ENCODE measurements at regions not wholly inside any gene's neighbourhood (a gene's known extent, or its start where the extent isn't known, plus 50 kb on each side); places are given as distances from the start of the nearest gene placed in this dataset.

DNA sequence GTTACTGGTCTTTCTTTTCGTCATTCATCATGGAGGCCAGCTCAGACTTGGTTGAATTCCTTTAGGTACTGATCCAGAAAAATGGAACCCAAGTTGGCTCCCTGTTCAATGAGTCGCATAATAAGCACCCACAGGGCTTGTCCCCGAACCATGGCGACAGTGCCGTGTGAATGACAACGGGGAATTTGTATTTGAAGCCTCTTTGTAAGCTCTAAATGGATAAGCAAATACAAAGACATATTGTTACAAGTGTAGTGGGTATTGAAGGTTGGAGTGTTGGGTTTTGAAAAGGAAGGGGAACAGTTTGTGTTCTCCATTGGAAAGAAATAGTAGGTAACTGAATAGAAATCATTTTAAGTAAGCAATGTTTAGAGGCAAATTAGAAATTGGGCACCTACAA, 288.9 kb downstream of the SLC4A3 start:
- DNase-seq (no peak), ATAC-seq (no peak)
- intact Hi-C loops (cut with micrococcal nuclease): no loop called here

DNA sequence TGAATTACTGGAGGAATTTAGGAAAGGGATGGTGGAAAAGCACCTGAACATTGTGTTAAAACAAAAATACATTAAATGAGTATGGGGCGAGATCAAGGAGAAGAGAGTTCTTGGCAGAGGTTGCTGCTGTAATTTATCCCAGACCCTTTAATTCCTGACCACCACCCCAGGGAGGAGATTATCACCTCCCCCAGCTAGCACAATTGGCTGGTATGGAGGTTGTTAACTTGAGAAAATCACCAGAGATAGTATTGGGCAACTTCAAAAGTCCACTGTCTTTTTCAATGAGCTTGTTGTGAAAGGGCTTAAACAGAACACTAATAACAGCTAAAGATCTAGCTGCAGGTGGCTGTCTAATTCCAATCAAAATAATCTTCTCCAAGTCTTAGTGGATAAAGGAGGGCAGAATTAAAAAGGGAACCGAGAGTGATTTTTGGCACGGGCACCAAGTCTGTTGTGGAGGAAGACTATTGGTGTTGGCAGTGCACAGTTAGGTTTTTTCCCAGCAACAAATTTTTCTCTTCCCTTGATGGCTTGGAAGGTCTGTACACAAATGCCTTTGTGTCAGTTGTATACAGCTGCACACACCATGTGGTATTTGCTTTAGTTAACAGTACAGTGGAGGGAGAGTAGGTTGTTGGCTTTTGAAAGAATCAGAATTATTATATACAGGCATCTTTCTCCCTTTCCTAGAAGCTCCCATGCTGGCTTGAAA, 289.5 kb downstream of the SLC4A3 start:
- ATAC-seq: no peak
- DNase-seq: no peak
- intact Hi-C loops (cut with micrococcal nuclease): no loop called here

DNA sequence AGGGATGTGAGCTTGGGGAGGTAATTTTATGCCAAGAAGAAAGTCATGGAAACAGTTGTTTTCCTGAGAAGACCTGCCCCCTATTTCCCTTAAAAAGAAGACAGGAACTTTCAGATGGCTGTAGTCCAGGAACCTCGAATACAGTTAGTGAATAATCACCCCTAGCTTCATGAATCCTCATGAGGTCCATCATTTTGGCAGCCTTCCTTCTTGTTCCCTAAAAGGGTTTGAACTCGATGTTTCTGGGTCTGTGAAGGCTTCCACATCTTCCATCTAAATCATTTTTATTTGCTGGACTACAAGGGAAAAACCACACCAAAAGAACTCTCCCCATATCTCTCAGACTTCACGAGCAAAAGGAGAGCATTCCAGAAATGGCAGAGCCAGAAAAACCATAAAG, 290.8 kb downstream of the SLC4A3 start:
- no peak for DNase-seq
- no peak for ATAC-seq
- intact Hi-C loops (cut with micrococcal nuclease): no loop called here

DNA sequence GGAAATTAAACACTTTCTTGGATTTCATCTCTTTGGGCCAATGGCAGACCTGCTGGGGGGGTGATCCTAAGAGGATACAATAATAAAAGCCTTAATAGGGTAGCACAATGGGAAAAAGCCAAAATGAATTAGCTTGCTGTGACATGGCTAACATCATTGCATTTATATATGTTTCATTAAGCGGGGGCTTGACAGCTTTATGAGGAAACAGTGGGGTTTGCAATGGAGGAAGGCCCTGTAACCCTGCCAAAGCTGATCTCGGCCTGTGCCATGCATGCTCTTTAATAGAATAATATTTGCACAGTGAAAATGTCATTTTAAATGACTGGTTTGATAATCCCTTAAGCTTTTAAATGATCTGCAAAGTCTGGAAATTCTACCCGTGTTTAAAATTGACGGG, 291.5 kb downstream of the SLC4A3 start:
- no peak for ATAC-seq
- intact Hi-C loops (cut with micrococcal nuclease): no loop called here
- no peak for DNase-seq

DNA sequence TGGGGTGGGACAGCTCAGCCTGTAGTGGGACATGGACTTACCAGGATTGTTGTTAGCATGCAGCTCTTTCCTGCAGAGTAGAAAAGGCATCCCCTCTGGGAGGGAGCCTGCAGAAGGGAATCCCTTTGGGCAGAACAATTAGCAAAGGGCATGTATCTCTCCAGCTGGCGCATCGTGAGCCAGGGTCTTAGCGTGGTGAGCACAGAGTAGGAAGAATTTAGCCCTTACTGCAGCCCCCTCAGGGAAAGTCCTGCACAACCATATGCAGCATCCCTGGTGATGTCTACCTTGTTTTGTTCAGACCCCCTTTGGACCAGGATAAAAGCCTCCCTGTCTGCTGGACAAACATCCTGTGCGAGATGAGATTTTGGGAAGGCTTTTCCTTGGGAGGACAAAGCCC, 292.1 kb downstream of the SLC4A3 start:
- intact Hi-C loops (cut with micrococcal nuclease): no loop called here

DNA sequence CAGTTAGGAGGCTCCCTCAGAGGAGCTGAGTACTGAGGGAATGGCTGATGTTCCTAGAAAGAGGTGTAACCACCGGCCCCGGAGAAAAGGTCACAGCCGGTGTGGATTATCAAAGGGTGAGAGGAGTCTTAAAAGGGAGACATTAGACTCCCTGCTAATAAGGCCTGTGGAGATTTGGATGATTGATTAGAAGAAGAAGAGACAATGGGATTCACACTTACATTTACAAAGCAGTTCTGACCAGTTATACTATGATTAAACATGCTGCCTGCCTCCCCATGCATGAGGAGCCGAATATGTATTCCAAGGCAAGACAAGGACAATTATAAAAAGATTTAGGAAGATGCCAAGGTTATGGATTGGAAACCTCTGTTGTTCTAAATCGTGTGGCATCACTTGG, 302.4 kb downstream of the SLC4A3 start:
- ATAC-seq (no peak), DNase-seq (no peak)
- intact Hi-C loops (cut with micrococcal nuclease): no loop called here

More for the DNA sequence above, 292.1 kb downstream of the SLC4A3 start:
- no peak for ATAC-seq
- no peak for DNase-seq

DNA sequence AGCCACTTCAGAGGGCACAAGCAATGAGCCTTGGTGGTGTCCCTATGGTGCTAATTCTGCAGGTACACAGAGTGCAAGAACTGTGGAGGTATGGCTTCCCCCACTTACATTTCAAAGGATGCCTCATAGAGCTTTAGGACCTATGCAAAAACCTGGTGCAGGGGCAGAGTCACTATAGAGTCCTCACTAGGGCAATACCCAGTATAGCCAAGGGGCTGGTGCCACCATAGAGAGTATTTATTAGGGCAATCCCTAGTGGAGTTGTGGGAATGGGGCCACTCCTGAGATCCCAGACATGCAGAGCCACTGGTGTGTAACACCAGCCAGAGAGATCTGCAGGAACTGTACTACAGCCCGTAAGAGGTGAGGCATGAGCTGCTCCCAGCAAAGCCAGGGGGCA, 312.2 kb downstream of the SLC4A3 start:
- DNase-seq: no peak
- no peak for ATAC-seq
- intact Hi-C loops (cut with micrococcal nuclease): no loop called here

DNA sequence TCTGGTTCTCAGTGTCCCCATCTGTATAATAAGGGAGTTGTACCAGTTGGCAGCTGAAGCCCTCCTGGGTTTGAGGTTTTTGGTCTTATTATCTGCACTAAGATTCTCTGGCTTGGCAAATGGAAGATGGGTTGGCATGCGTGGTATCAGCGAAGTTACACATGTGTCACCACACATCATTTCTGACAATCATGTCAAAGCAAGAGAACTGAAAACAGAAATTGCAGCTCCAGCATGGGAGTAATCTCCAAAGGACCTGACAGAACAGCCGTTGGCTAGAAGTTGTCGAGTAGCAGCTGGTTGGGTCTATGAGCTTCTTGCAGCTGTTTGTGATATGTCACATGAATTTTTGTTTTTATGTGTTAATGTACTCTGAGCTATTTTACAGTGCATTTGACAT, 317.4 kb downstream of the SLC4A3 start:
- DNase-seq: no peak
- ATAC-seq: no peak
- intact Hi-C loops (cut with micrococcal nuclease): no loop called here

DNA sequence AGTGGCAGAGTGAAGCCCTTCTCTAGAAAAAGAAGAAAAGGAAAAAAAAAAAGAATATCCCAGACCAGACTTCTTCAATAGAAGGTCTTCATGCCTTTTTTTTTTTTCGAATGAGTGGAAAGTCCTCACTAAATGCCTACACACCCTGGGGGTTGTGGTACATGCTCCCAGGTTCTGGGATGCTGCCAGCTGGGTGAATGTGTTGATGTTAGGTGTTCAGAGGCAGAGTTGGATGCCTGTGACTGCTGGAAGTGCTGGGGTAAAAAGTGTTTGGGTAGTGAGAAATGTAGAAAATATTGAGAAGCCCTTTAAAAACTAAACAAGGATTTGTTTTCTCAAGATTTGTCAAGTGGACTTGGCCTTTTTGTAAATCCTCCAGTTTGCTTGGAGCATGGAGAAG, 318.6 kb downstream of the SLC4A3 start:
- ATAC-seq: no peak
- intact Hi-C loops (cut with micrococcal nuclease): no loop called here

DNA sequence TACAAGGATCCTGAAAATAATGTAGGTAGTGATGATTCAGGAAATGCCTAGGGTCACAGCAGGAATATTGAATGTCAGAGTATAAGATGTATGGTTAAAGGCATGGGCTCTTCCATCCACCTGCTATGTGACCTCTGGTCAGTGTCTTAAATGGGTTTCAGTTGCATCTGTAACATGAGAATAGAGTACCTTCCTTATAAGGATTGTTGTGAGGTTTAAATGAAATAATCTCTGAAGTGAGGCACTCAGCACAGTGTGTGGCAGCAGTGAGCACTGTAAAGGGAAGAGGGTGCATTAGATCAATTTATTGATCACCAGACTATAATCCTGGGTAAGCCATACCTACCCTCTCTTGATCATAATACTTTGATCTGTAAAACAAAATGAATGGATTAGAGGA, 319.1 kb downstream of the SLC4A3 start:
- ATAC-seq (no peak), DNase-seq (no peak)
- intact Hi-C loops (cut with micrococcal nuclease): no loop called here

More for the DNA sequence above, 318.6 kb downstream of the SLC4A3 start:
- DNase-seq: no peak

DNA sequence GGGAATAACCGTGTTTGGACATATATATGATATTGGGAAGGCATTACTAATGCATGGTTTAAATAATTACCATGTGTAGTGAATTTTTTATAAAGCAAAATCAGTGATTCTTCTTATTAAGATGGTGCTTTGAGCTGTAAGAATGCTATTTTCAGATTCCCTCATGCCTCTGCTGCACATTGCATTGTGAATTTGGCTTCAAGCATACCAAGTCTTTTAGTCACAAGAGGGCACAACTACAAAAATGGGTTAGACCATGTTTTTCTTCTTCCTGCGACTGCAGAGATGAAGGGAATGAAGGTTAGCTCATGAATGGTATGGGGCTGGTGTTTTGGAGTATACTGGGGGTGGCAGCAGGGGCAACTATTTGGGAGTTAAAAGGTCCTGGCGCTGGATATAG, 320.1 kb downstream of the SLC4A3 start:
- DNase-seq: no peak
- no peak for ATAC-seq
- intact Hi-C loops (cut with micrococcal nuclease): no loop called here

DNA sequence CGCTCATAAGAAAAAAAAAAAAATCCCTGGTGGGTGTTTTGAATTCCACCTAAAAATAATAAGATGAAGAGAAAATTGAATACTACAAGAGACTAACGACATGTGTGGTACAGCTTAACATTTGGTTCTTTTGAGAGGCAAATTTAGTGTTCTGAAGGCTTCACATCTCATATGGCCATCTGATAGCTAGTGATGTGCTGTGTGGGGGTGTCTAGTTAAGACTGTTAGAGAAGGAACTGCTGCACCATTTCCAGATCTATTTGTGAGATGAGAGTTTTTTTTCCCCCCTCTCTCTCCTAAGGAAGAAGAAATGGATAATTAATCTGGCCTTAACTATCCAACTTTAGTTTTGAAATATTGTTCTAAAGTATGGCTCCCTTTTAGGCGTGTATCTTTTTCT, 321.6 kb downstream of the SLC4A3 start:
- no peak for DNase-seq
- intact Hi-C loops (cut with micrococcal nuclease): no loop called here
- no peak for ATAC-seq

DNA sequence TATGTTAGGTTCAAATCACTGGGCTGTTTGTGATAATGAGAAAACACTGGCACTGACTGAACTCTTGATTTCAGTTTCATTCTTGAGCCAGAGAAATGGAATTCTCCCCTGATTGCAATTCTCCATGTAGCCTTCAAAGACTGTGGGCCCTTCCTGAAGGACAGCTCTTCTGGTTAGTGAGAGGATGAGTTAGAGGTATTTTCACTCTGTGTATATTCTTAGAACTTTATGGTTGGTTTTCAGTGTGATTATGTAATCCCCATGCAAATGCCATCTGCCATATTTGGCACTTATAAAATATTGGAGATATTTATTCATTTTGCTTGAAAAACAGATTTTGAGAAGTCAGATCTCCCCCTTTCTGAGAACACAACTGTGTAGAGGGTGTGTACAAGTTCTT, 323.7 kb downstream of the SLC4A3 start:
- intact Hi-C loops (cut with micrococcal nuclease): no loop called here
- no peak for ATAC-seq
- DNase-seq: no peak

DNA sequence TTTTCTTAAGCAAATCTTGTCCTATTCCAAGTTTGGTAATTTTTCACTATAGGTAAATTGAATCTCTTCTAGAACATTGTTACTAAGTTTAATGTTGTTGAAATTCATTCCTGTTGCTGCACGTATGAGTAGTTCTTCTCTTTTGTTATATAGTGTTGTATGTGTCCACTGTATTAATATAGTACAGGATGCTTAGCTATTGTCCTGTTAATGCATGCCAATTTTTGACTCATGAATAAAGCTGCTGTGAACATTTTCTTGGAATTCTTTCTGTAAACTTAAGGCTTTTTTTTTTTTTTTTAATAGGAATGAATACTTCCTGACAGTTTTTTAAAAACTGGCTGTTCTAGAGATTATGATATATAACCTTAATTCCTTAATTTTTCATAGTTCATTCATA, 326.9 kb downstream of the SLC4A3 start:
- no peak for ATAC-seq
- DNase-seq: no peak
- intact Hi-C loops (cut with micrococcal nuclease): no loop called here

DNA sequence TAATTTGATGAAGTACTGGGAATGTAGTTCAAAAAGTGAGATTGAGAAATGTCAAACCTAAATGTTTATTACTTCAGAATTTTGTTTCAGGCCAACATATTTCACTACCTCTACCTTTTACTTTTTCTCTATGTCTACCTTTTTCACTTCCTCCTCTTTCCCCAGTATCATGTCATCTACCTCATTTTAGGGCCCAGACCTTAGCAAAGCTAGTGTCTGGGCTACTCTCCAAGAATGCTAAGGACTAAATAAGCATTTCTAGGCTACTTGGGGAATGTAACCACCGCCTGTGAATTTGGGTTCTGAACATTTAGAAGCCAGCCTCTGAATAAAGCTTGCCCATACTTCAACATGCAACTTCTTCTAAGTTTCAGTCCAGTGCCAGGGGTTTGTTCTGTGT, 330.4 kb downstream of the SLC4A3 start:
- DNase-seq: no peak
- ATAC-seq: no peak
- intact Hi-C loops (cut with micrococcal nuclease): no loop called here

DNA sequence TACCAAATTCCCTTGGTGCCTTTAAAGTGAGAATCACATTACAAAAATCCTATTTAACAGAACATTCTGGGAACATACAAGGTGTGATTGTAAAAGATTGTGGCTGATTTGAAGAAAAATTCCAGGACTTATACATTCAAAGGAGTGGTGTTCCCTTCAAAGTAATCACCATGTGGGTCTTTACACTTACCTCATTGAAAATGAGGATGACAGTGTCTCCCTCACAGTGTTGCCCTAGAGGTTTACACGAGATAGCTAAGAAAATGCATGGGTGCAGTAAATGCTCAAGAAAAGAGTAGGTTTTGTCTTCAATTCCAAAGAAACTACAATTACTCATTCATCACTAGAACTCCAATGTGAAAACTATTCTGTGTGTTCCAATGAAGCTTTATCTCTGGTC, 331.5 kb downstream of the SLC4A3 start:
- intact Hi-C loops (cut with micrococcal nuclease): no loop called here
- DNase-seq (no peak), ATAC-seq (no peak)

DNA sequence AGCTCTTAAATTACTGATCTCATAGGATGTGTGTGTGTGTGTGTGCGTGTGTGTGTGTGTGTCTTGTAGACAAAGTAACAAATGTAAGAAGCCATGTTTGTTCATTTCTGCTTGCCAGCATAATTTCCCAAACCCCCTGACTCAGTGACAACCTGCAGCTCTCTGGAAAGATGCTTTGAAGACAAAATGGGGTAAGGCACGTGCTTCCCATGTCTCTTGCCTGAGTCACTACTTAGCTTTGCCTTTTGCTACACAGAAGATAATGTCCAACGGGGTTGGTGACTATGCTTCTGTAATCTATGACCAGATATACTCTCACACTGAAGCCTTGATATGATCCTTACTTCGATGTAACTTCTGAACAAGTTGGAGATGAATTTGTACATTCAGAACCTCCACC, 332.0 kb downstream of the SLC4A3 start:
- no peak for DNase-seq

DNA sequence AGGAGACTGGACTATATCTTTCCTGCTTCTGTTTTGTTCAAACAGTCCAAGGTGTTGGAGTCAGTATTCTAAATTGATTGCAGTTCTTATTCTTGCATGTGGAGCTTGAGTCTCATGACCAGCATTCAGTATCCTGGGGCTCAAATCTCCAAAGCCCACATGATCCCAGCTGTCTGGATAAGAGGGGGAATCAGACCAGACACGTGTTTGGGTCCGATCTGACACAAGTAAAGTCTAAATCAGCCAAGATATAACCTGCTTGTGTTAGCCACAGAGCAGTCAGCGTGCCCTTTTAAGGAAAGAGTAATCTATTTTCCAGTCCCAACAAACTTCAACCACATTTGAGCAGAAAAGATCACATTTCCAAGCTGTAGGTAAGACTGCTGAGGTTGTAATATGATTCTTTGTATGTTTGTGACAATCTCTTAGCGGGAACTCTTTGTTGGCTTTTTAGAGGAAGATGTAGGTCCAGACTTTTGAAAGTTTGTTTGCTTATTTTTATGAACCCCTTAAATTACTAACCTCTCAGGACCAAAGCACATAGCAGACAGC, 334.6 kb downstream of the SLC4A3 start:
- no peak for ATAC-seq
- intact Hi-C loops (cut with micrococcal nuclease): no loop called here

More for the DNA sequence above, 332.0 kb downstream of the SLC4A3 start:
- ATAC-seq: no peak
- intact Hi-C loops (cut with micrococcal nuclease): no loop called here

DNA sequence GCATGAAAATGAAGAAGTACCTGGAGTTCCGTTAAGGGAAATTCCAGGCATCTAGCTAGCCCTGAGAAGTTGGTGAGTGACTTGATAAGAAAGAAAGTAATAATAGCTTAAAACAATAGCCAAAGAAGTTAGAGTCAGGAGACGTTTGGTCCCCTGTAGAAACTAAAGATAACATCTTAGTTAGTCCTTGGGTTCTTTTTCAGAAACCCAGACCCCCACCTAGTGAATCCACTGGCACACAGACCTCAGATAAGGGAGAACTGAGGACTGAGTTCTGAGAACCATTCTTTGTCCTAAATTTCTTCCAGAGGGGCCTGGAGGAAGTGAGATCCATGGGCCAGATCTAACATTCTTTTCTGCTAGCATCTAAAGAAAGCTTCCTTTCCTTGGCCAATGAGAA, 335.4 kb downstream of the SLC4A3 start:
- ATAC-seq (no peak), DNase-seq (no peak)
- intact Hi-C loops (cut with micrococcal nuclease): no loop called here

More for the DNA sequence above, 334.6 kb downstream of the SLC4A3 start:
- DNase-seq: no peak

DNA sequence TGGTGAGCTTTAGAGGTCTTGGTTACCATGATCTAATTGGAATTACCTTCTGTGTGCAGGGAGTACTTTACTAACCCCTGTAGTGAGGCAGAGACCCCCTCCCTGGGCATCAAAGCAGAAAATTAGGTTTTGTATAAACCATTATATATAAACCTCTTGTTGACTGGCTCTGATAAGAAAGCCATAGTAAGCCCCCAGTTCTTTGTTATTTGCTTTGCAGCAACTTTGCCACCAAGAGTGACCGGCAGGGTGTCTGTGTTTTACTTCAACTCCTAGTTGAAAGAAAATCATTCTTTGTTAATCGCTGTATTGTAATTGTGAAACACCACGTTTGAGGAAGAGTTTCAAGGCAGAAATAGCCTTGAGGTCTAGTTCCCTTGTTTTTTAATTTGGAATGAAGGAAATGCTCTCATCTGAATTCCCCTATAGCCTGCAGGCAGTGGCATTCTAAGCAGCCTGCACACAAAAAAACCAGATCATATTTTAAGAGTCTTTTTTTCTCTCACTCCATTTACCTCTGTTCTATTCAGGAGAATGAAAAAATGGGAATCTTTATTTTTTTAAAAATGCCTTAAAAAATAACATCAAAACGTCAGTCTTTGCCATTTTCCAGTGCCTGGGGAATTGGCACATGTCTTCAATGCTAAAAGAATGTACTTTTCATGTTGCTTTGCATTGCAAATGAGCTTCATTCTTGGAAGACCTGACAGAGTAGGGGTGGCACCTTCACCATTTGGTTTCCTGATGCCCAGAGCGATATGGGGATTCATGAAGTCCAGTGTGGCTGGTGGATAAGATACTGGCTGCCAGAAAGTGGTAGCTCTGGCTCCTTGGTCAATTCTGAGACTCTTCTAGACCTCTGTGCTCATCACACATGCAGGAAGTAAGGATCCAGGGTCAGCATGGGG, 338.1 kb downstream of the SLC4A3 start:
- DNase-seq (no peak), ATAC-seq (no peak)
- intact Hi-C loops (cut with micrococcal nuclease): no loop called here

Data from left ventricle myocardium superior (tissue), 1 donor.